ENCODE measurements at regions not wholly inside any gene's neighbourhood (a gene's known extent, or its start where the extent isn't known, plus 50 kb on each side); places are given as distances from the start of the nearest gene placed in this dataset.
"Not testable (repeated sequence)": the region's sequence is repeated elsewhere in the genome, so short reads cannot be mapped to it uniquely, and the experiment has no call there.

DNA sequence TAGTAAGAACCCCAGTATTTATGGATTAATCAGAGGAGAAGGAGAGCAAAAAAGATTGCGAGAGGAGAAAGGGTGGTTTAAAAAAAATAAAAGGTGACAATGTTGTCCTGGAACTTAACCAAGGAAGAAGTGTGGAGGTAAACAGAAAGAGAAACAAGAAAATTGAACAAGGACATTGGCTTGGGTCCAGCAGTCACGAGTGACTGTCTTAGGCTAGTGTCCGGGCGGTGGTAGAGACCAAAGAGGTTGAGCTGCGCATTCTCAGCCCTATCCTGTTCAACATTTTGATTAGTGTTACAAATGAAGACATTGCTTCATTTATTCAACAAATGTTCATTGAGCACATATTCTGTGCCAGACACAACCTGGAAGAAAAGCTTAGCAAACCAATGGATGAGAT lies 329.9 kb downstream of the FGFR2 start:
- no peak for ATAC-seq
- no peak for DNase-seq (ENCODE audit: low spot score)
- intact Hi-C loops (cut with DNase I): no loop called here

DNA sequence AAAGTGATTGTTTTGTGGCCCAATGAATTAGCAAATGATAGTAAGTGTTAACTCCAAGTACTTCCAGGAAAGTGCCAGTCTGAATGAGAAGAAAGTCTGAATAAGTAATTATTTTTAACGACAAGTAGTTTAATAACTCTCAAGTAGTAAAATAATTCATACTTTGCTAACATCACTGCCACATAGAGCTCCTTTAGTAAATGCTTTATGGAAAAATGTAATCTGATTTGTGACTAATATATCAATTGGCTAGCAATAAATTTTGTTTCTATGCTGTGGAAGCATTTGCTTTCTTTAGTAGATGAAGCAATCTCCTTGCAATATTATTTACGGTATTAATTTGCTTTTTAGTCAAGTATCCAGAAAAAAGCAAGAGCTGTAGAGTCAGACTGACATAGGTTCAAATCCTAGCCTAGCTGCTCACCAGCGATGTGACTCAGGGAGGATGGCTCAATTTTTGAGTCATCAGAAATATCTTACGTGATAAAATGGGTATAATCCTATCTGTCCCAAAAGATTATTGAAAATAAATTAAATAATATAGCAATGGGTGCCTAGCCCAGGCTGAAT lies 329.3 kb downstream of the FGFR2 start:
- intact Hi-C loops (cut with DNase I): no loop called here
- ATAC-seq (no peak), DNase-seq (ENCODE audit: low spot score) (no peak)

DNA sequence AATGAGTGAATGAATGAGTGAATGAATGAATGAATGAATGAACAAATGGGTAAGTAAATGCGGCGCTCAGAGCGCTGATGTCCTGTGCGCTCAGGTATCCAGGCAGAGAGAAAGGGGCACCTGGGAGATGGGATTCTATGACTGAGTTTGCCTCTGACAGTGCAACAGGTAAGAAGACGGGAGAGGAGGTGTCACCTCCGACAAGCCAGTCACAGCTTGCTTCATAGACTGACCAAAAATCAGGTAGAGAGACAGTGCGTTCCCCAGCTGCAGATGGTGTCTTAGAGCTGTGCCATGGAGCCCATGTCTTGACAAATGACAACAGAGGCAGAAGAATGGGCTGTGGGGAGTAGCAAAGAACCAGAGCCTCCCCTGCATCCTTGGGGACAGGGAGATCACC lies 327.3 kb downstream of the FGFR2 start:
- DNase-seq (ENCODE audit: low spot score) (no peak), ATAC-seq (no peak)
- intact Hi-C loops (cut with DNase I): no loop called here

DNA sequence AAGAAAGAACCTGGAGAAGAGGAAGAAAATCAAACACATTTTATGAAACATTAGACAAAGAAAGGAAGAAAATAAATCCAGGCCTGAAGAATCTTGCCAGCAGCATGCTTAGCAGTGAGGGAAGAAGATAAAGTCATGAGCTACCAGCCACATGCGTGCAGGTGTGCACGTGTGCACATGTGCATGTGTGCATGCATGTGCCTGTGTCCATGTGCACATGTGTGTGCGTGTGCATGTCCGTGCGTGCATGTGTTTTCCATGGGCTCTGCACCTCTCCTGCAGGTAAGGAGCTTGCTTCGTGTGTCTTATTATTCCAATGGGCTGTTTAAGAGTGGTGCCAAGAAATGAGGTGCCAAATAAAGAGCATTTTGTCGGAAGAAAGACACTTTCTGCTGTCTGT lies 322.2 kb downstream of the FGFR2 start:
- ATAC-seq (no peak), DNase-seq (ENCODE audit: low spot score) (no peak)
- intact Hi-C loops (cut with DNase I): no loop called here

DNA sequence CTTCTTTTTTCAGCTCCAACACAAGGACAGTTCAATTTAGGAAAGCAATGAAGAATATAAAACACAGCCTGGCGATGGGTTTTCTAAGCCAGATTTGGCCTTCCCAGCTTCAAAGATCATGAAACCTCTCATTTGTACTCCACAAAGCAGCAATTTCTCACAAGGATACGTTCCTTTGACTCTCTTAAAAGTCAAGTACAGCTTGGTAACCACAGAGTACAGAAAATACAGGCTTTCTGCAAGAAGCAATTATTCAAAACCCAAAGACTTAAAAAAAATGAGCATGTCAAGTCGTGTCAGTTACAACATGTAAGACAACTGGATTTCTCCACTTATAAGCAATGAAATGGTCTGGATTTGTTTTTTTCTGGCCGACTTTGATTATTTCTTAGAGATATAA lies 321.4 kb downstream of the FGFR2 start:
- intact Hi-C loops (cut with DNase I): no loop called here

DNA sequence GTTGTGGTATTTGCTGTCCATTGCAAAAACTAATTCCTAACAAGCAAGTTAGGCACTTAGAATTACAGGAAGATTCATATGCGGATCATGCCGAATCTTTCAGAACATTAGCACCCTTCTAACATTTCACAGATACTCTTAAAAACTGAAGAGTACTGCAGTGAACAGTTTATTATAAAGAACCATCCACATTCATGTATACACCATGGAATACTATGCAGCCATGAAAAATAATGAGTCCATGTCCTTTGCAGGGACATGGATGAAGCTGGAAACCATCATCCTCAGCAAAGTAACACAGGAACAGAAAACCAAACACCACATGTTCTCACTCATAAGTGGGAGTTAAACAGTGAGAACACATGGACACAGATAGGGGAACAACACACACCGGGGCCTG lies 319.9 kb downstream of the FGFR2 start:
- intact Hi-C loops (cut with DNase I); ATAC-seq: not testable (repeated sequence)

More for the DNA sequence above, 321.4 kb downstream of the FGFR2 start:
- DNase-seq (ENCODE audit: low spot score): no peak
- no peak for ATAC-seq

DNA sequence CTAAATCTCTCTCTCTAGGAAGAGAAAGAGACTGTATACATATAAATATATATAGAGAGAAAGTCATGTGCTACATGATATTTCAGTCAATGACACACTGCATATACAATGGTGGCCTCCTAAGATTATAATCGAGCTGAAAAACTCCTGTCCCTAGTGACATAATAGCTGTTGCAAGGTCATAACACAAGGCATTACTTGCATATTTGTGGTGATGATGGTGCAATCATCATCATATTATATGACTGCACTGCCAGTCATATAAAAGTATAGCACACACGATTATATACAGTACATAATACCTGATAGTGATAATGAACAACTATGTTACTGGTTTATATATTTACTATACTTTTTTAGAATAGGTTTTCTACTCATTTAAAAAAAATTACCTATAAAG lies 316.7 kb downstream of the FGFR2 start:
- DNase-seq (ENCODE audit: low spot score): no peak
- peak; percentile 39 for ATAC-seq
- intact Hi-C loops (cut with DNase I): no loop called here

More for the DNA sequence above, 319.9 kb downstream of the FGFR2 start:
- not testable (repeated sequence) for DNase-seq (ENCODE audit: low spot score)

DNA sequence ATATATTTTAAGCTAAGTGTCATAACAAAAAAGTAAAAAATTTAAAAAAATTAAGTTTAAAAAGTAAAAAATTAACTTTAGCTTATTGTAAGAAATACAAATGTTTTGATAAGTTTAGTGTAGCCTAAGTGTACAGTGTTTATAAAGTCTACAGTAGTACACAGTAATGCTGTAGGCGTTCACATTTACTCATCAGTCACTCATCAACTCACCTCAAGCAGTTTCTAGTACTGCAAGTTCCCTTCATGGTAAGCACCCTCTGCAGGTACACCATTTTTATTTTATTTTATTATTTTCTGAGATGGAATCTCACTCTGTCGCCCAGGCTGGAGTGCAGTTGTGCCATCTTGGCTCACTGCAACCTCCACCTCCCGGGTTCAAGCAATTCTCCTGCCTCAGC lies 316.0 kb downstream of the FGFR2 start:
- intact Hi-C loops (cut with DNase I): no loop called here
- no peak for ATAC-seq
- DNase-seq (ENCODE audit: low spot score): no peak

DNA sequence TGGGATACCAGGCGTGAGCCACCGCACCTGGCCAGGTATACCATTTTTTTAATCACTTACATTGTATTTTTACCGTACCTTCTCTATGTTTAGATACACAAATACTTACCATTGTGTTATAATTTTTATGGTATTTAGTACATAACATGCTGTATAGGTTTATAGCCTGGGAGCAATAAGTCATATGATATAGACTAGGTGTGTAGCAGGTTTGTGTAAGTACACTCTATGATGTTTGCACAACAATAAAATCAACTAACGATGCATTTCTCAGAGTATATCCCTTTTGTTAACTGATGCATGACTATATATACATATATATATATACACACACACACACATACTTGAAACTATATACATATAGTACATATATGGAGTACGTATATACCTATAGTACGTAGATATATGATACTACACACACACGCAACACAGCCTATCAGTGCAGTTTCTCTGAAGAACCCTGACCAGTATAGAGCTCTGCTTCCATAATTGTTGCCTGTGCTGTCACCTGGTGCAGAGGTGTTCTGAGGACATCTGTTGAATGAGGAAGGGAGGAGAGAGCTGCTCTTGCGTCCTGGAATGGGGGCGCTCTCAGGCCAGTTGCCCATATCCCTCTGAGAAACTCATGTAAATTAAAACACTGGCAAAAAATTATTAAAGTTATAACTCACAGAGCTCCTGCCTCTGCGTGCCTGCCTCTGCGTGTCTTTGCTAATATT lies 315.3 kb downstream of the FGFR2 start:
- no peak for ATAC-seq
- DNase-seq (ENCODE audit: low spot score): no peak
- intact Hi-C loops (cut with DNase I): no loop called here

DNA sequence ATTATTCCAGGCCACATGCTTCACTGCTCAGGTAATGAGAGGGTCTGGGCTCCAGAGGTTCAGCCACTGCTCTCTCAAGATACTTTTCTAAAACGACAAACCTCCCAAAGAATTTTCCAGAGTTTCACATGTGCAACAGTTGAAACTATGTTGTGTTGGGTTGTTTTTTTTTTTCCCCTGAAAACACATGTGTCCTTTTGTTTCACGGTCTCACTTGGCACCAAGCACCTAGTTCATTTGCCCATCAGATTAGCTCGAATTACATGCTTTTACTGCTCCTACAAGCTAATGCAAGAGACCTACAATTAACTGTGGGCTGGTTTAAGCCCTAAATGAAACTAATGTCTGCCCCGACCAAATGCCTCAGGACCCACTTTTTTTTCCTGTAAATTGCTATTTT lies 313.3 kb downstream of the FGFR2 start:
- ATAC-seq: no peak
- no peak for DNase-seq (ENCODE audit: low spot score)
- intact Hi-C loops (cut with DNase I): no loop called here

DNA sequence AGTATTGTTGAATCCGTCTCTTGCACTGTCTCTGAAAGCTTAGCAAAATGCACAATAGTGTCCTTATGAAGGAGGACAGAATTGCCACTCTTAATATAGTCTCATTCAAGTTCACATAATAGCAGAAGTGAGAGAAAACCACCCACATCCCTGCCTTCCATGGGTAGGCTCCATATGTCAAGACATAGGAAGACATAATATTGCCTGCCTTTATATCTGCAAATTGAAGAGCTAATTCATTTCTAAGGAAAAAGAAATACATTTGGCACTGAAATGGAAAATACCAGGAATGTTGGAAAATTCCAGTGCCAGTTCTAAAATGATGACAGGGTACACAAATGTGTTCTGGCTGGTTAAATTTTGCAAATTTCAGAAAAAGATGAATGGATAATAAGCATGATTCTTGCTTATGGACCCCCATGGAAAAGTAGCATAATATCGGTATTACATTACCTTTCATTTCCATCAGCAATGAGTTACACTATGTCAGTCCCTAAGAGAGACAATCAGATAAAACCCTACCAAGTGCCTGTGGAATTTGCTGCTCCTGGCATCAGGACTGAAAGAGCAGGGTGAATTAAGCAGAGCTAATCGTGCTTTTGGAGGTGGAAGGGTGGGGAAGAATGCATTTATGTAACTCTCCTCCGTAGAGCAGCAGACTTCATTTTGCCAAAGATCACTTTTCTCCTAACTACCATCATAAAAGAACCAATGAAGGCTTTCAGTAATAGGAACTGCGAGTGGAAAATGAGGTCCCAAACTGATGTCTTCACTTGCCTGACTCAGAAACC lies 312.6 kb downstream of the FGFR2 start:
- intact Hi-C loops (cut with DNase I): no loop called here
- no peak for DNase-seq (ENCODE audit: low spot score)
- no peak for ATAC-seq

DNA sequence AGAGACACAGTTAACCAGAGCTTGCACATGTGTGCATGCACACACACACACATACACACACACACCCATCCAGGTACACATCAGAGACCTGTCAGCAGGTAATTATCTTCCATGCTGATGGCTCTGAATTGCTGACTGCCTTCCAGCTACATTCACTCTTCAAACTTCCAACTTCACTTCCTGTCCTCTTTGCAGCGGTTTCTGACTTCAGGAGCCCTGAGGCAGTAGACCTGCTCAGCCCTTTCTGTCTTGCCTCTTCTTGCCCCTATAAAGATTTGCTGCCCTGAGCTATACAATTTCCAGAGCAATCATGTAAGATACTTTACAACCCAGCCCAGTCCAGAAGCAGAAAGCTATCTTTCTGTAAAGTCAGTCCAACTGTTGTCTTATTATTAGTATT lies 310.2 kb downstream of the FGFR2 start:
- no peak for DNase-seq (ENCODE audit: low spot score)
- intact Hi-C loops (cut with DNase I): no loop called here
- no peak for ATAC-seq

DNA sequence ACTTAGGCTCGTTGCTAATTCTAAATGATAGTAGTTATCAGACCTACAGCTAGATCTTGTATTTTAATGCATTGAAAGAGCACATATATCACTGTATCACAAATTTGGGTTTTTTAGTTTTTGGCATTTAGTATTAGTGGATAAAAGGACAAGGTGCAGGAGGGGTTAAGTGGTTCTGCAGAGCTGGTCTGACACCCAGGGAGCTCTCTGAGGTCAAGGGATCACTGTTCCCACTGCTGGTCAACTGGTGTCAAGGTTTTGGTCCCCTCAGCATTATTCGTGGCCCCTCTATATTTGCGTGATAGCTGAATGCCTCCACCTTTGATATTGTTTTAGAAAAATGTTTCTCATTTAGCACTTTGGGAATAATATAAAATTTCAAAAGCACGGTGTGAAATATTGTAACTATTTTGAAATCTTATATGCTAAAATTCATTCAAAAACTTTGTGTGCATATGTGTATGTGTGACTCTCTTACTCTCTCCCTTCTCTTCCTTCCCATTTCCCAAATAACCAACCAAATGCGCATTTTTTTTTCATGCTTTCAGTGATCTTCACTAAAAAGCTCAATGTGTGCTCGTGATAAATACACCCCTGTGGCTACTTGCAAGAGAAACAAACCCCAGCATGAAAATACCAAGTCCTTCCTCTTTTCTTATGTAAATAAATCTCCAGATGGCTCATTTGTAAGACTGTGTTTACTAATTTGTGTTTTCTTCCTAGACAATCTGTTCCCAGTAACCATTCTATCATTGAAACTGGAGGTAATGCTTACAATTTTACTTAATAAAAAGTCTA lies 309.2 kb downstream of the FGFR2 start:
- intact Hi-C loops (cut with DNase I): no loop called here
- DNase-seq (ENCODE audit: low spot score) (no peak), ATAC-seq (peak; percentile 70)

DNA sequence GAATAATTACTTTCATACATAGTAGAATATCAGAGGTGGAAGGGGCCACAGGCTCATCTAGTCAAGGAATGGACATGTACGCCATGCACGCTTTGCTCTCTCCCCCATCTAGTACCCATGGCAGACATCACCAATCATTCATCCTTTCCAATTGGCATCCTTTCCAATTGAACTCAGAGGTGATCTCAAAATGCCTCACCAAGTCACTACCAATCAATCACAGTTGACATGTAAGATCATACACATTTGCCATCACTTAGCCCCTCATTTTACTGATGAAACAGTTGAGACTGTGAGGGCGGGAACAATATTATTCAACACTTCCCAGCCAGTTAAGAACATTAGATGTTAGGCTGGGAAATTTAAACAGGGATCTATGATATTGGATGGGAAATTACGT lies 308.4 kb downstream of the FGFR2 start:
- intact Hi-C loops (cut with DNase I): no loop called here
- DNase-seq (ENCODE audit: low spot score) (no peak), ATAC-seq (no peak)

DNA sequence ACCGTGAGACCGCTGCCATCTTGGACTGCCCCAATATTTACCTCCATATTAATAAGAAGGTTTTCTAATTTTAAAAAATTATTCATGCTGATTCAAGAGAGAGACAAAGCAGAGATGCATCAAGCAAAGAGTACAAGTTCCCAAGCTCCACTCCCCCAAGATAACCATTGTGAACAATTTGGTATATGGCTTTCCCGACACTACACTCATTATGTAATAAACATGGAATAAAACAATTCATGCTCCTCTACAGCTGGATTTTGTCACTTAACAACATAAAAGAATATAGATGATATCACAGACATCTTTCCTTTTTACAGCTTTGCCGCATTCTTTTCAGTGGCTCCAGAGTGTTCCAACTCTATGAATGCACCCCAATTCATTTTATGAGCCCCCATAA lies 307.6 kb downstream of the FGFR2 start:
- ATAC-seq (no peak), DNase-seq (ENCODE audit: low spot score) (no peak)
- intact Hi-C loops (cut with DNase I): no loop called here

DNA sequence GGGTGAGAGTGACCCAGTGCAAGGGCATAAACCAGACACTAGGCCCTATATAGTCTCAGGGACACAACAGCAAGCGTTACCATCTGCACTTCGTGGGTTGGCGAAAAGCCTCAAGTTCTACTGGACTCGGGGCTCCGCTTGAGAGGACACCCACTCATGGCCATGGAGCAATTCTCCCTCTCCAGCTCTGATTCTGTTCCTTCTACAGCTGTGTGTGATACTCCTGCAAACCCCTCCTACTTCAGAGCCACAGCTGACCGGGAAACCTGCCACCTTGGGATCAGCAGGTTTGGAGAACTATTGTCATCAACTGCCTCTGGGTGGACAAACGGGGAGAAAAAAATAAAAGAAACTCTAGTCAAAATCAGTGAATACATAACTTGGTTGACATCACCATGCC lies 306.9 kb downstream of the FGFR2 start:
- intact Hi-C loops (cut with DNase I): no loop called here
- ATAC-seq (no peak), DNase-seq (ENCODE audit: low spot score) (no peak)

DNA sequence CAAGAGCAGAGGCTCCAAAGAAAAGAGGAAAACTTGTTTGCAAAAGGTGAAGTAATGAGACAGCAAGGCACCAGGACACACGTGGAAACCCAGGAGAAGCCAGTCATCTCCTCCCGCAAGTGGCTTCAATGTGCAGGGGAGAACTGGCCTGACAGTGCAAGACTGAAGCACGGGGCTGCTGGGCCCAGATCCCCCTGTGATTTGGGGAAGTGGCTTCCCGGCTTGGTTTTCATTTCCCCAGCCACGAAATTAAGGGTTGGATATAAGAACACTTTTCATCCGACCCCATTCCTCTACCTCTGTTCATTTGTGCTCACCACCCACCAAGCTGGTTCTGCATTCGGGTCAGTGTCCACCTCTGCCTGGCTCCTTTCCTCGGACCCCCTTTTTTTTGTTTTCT lies 306.4 kb downstream of the FGFR2 start:
- intact Hi-C loops (cut with DNase I): no loop called here
- DNase-seq (ENCODE audit: low spot score) (no peak), ATAC-seq (no peak)

DNA sequence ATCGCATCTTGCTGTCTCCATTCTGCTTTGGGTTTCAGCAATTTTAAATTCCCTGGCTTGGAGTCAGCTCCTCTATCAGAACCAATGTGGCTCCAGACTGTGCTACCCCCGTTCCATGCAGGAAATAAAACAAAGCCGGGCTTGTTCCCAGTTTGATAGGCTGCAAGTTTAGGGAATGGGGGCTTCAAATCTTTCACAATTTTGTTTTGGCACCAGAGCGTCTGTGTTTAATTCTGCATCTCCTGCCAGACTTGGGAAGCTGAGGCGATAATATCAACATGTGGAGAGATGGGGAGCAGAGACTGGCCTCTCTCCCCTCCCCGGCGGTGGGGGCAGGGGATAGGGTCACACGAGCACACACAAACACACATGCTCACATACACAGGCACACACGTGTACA lies 305.9 kb downstream of the FGFR2 start:
- ATAC-seq (no peak), DNase-seq (ENCODE audit: low spot score) (no peak)
- intact Hi-C loops (cut with DNase I): no loop called here

DNA sequence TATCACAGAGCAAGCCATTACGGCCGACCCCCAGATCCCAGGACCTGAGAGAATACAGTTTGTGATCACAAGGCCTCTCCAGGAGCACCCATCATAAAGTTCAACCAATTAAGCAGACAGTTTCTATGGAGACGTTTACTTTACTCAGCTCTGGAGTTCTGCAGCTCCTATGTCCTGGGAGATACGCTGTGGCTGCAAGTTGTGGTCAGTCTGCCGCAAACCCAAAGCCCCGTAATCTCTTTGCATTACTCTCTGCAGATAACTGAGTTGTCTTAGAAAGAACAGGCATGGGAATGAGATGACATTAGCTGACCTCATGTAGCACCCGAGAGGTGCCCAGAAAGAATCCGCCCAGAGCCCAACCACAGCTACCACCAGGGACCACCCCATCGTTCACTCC lies 305.1 kb downstream of the FGFR2 start:
- DNase-seq (ENCODE audit: low spot score) (no peak), ATAC-seq (no peak)
- intact Hi-C loops (cut with DNase I): no loop called here

DNA sequence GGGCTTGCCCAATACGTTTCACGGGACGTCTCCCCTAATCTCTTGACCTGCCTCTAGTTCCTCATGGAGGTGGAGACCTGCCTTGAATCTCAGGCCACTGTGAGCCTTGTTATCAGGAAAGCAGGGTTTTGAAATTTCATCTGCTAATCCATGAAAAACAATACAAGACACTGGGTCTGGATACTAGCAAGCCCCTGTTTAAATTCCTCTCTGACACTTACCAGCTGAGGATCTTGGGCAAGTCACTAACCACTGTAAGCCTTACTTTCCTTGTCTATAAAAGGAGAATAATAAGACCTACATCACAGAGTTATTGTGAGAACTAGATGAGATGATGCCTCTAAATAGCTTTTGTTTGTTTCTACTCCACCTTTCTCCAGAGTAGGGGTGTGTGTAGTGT lies 303.6 kb downstream of the FGFR2 start:
- ATAC-seq (no peak), DNase-seq (ENCODE audit: low spot score) (no peak)
- intact Hi-C loops (cut with DNase I): no loop called here
